ENCODE measurements at regions not wholly inside any gene's neighbourhood (a gene's known extent, or its start where the extent isn't known, plus 50 kb on each side); places are given as distances from the start of the nearest gene placed in this dataset.

- no peak for TF ChIP-seq ARID3A (IDR thresholded peaks at IDR 0.05; ENCODE audit: borderline replicate concordance, low read depth, low read length)
These were observed 119.5 kb upstream of the PRICKLE2 start (continued) for GRCh38 chr3:64344721-64345207.

GRCh38 chr3:64343689-64344430 is 118.6 kb upstream of the PRICKLE2 start:
- no peak for FAIRE-seq
- CTCF ChIA-PET (ENCODE audit: low intra/inter-chr PET ratio): no interaction called here
- Histone ChIP-seq H3K9me3 (replicated peaks; ENCODE audit: control insufficient read depth, insufficient read depth, low read depth, low read length) (no peaks in the 10 kb centered on the region), H3K4me3 (no peak overlapping the region), H3K9ac (ENCODE audit: insufficient read depth in 1 of 2, low read depth in 2 of 2, low read length in 2 of 2) (no peak overlapping the region), H3K27ac (ENCODE audit: extremely low read depth, low read depth, low read length) (no peak overlapping the region), H3K79me2 (ENCODE audit: control insufficient read depth, insufficient read depth, low read length) (no peaks in the 10 kb centered on the region), H3K27me3 (ENCODE audit: control insufficient read depth in 2 of 2, insufficient read depth in 2 of 2, low read length in 2 of 2) (no peaks in the 10 kb centered on the region; a peak in 1 of 5 replicates), H3K4me2 (ENCODE audit: insufficient read depth, low read length) (no peak overlapping the region), H2AFZ (ENCODE audit: low read depth, low read length) (no peak overlapping the region), H3K4me1 (replicated peaks in 1 of 2; ENCODE audit: control insufficient read depth in 2 of 2, insufficient read depth in 2 of 2, low read length in 2 of 2) (no peaks in the 10 kb centered on the region), H3K36me3 (ENCODE audit: control insufficient read depth, insufficient read depth, low read length) (no peaks in the 10 kb centered on the region), H3K9me1 (ENCODE audit: control insufficient read depth, insufficient read depth, low read length) (no peaks in the 10 kb centered on the region), H4K20me1 (replicated peaks; ENCODE audit: control insufficient read depth, insufficient read depth, low read length) (no peaks in the 10 kb centered on the region)
- intact Hi-C loops (cut with micrococcal nuclease) (no loop called here), in situ Hi-C loops (cut with MboI) (no loop called here)
- DNase-seq (ENCODE audit: extremely low read depth in 1 of 4, low spot score in 3 of 4): no peak
- ATAC-seq: no peak
- BruUV-seq (replicated peaks): no TSS peak
- WGBS (ENCODE audit: insufficient coverage, low coverage, missing lambda C conversion rate): 0% methylated on average over 7 of the region's 8 CpGs
- POLR2A ChIA-PET: no interaction called here
- no peak for TF ChIP-seq KDM1A (IDR thresholded peaks at IDR 0.05)
- no peak for TF ChIP-seq KLF16 (IDR thresholded peaks at IDR 0.05)
- no peak for TF ChIP-seq GTF2B (IDR thresholded peaks at IDR 0.05; ENCODE audit: extremely low read depth, insufficient read length)
- TF ChIP-seq SAP30 (IDR thresholded peaks at IDR 0.05; ENCODE audit: borderline replicate concordance, insufficient read depth, low read depth, low read length, poor library complexity, severe bottlenecking): no peak
- no peak for TF ChIP-seq POLR2AphosphoS5 (IDR thresholded peaks at IDR 0.05; ENCODE audit: control insufficient read depth, insufficient read depth, low read depth, low read length)
- no peak for TF ChIP-seq ZNF407 (IDR thresholded peaks at IDR 0.05; ENCODE audit: low read depth)
- TF ChIP-seq L3MBTL2 (IDR thresholded peaks at IDR 0.05): no peak
